GM12892 (cell line): ENCODE measurements at regions not wholly inside any gene's neighbourhood (a gene's known extent, or its start where the extent isn't known, plus 50 kb on each side); places are given as distances from the start of the nearest gene placed in this dataset.
"Not testable (repeated sequence)": the region's sequence is repeated elsewhere in the genome, so short reads cannot be mapped to it uniquely, and the experiment has no call there.

Source experiments
- DNase-seq: peaks from one replicate; pipeline ENCODE4 v3.0.0; 2011; ENCODE audit not compliant: insufficient read length
- FAIRE-seq: peaks from 2 replicates; lab custom pipeline; 2011; peaks lifted over from hg19 to GRCh38; lab: Jason Lieb, UNC
- POLR2A ChIP-seq: IDR thresholded peaks from 2 replicates; pipeline ENCODE4 v1.6.1; 2011; ENCODE audit warnings: low read depth, low read length, control low read depth
- POLR2AphosphoS5 ChIP-seq: IDR thresholded peaks from 2 replicates; pipeline ENCODE4 v1.6.1; 2011; ENCODE audit warnings: low read depth, low read length, control low read depth
- TAF1 ChIP-seq: IDR thresholded peaks from 2 replicates; pipeline ENCODE4 v1.6.1; 2011; ENCODE audit warnings: low read depth, mild to moderate bottlenecking, control low read depth, low read length, borderline replicate concordance

DNA sequence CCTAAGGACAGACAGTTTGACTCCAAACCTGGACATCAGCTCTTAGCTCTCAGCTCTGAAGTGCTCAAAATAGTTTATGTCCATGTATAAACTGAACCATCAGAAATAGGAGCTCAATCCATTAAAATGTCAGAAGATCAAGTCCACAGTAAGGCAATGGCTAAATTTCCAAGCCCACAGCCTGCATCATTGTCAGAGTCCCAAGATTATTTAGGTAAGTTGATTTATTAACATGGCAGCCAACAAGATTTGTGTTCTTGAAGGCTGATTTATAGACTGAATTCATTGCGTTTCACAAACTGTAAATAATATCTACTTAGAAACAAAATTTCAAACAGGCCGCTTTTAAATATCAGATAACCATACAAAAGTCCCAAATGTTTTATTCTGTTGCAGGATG, 286.5 kb upstream of the ADGRL3 start:
- TF ChIP-seq POLR2AphosphoS5, result no peak
- no peak for TF ChIP-seq TAF1
- no peak for TF ChIP-seq POLR2A
- DNase-seq (no peak), FAIRE-seq (no peak)

DNA sequence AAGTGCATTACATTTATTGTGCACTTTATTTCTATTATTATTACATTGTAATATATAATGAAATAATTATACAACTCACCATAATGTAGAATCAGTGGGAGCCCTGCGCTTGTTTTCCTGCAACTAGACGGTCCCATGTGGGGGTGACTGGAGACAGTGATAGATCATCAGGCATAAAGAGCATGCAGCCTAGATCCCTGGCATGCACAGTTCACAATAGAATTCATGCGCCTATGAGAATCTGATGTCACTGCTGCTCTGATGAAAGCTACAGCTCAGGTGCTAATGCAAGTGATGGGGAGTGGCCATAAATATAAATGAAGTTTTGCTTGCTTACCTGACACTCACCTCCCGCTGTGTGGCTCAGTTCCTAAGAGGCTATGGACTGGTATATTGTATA, 278.4 kb upstream of the ADGRL3 start:
- not testable (repeated sequence) for DNase-seq, FAIRE-seq

DNA sequence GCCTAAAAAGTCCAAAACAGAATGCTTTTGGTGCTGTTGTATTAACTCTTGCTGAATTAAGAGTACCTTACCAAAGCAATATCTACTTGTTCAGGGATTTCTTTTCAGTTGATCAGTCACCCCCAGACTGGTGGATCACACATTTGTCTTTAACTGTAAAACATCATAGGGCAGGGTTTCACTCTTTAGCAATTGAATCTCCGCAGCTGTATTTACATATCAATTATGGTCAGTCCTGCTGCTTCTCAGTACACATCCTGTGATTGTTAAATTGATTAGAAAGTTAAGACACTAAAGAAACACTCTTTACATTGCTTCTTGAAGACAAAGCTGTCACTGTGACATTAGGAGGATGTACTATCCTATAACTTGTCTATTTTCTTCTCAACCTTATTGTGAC, 277.1 kb upstream of the ADGRL3 start:
- TF ChIP-seq TAF1 (no peak), POLR2A (no peak), POLR2AphosphoS5 (no peak)
- FAIRE-seq, result no peak
- DNase-seq, result no peak

- TF ChIP-seq POLR2A (no peak), TAF1 (no peak), POLR2AphosphoS5 (no peak)
- DNase-seq (no peak), FAIRE-seq (no peak)
Observed at GRCh38 chr4:60926624-60927023, 273.5 kb upstream of the ADGRL3 start.

DNA sequence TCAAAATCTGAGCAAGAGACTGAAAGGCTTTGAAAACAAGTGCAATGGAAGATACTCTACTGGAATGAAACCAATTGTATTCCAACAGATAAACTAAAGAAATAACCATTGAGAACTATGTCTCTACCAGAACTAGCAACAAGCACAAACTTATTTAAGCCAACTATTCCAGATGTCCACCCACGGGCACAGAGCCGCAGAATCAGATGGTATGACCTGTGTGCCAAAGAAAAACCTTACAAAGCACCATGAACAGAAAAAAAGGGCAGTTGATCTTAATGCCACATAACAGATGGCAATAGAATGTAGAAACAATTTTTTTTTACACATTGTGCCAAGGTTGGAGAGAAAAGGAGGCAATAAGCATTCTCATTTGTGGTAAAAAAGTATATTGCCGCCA, 269.3 kb upstream of the ADGRL3 start:
- no peak for FAIRE-seq
- no peak for TF ChIP-seq POLR2A
- TF ChIP-seq POLR2AphosphoS5, result no peak
- TF ChIP-seq TAF1, result no peak
- DNase-seq, result no peak

- TF ChIP-seq POLR2AphosphoS5, result no peak
- TF ChIP-seq TAF1, result no peak
- no peak for TF ChIP-seq POLR2A
- DNase-seq, result no peak
- FAIRE-seq, result no peak
Observed at GRCh38 chr4:60934566-60935295, 265.4 kb upstream of the ADGRL3 start.

GRCh38 chr4:60938181-60938580, 261.9 kb upstream of the ADGRL3 start:
- TF ChIP-seq POLR2AphosphoS5 (no peak), POLR2A (no peak), TAF1 (no peak)
- FAIRE-seq, result no peak

GRCh38 chr4:60938621-60939020, 261.5 kb upstream of the ADGRL3 start:
- no peak for DNase-seq
- TF ChIP-seq TAF1 (no peak), POLR2AphosphoS5 (no peak), POLR2A (no peak)
- FAIRE-seq, result no peak

More at GRCh38 chr4:60938181-60938580, 261.9 kb upstream of the ADGRL3 start:
- DNase-seq, result no peak

DNA sequence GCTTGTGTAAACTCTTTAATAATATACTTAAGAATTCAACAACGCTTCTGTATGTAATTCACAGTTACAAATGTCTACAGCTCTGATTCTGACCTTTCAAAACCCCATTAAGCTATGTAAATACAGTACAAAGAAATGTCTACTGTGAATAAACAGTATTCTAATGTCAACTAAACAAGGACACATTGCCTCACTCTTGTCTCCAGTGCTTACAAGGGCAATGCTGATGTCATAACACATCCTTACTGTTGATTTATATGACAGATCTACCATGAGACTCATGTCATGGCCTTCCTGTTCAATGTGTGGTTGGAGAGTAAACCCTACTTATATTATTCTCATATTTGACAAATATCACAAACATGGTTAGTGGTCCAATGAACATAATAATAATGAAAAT, 256.1 kb upstream of the ADGRL3 start:
- TF ChIP-seq POLR2A (no peak), TAF1 (no peak), POLR2AphosphoS5 (no peak)

DNA sequence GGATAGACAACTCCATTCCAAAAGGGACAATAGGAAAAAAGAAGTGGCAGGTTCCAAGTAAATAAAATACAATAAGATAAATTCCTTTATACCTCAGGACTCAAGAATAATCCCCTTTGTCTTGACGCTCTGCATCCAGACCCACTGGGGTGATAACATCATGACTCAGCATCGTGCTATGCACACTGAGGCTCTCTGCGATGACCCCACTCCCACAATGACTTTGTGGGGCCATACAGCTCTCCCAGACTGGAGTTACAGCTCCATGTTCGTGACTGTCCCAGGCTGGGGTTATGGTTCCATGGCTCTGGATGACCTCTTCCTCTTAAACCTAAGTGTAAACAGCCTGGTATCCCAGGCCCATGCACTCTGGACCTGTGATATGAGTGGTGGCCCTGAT, 254.5 kb upstream of the ADGRL3 start:
- FAIRE-seq (no peak), DNase-seq (no peak)

More for the DNA sequence above, 256.1 kb upstream of the ADGRL3 start:
- no peak for FAIRE-seq
- no peak for DNase-seq

GRCh38 chr4:60948008-60948407, 252.1 kb upstream of the ADGRL3 start:
- no peak for FAIRE-seq
- no peak for DNase-seq
- no peak for TF ChIP-seq POLR2AphosphoS5
- no peak for TF ChIP-seq TAF1
- TF ChIP-seq POLR2A, result no peak

More for the DNA sequence above, 254.5 kb upstream of the ADGRL3 start:
- TF ChIP-seq POLR2AphosphoS5 (no peak), POLR2A (no peak), TAF1 (no peak)

- no peak for DNase-seq
- TF ChIP-seq POLR2A, result no peak
- TF ChIP-seq TAF1, result no peak
- no peak for FAIRE-seq
Observed at GRCh38 chr4:60952921-60953320, 247.2 kb upstream of the ADGRL3 start.

- FAIRE-seq (no peak), DNase-seq (no peak)
Observed at GRCh38 chr4:60953826-60954225, 246.3 kb upstream of the ADGRL3 start.

More at GRCh38 chr4:60953826-60954225, 246.3 kb upstream of the ADGRL3 start:
- TF ChIP-seq TAF1, result no peak
- TF ChIP-seq POLR2A, result no peak
- TF ChIP-seq POLR2AphosphoS5, result no peak
